ENCODE measurements at regions not wholly inside any gene's neighbourhood (a gene's known extent, or its start where the extent isn't known, plus 50 kb on each side); places are given as distances from the start of the nearest gene placed in this dataset.

GRCh38 chr17:53996890-53997289 lies 174.2 kb downstream of the KIF2B start:
- Histone ChIP-seq H3K9me3 (ENCODE audit: control insufficient read depth, insufficient read depth, low read depth, low read length) (no peaks in the 10 kb centered on the region), H3K36me3 (ENCODE audit: control insufficient read depth, insufficient read depth, low read length) (no peaks in the 10 kb centered on the region), H3K27ac (ENCODE audit: low read depth, low read length) (no peak overlapping the region), H3K4me3 (ENCODE audit: low read depth, low read length) (no peak overlapping the region), H3K4me1 (ENCODE audit: control insufficient read depth, insufficient read depth, low read length) (no peaks in the 10 kb centered on the region), H3K9ac (ENCODE audit: low read length) (no peak overlapping the region), H3K27me3 (ENCODE audit: control insufficient read depth, insufficient read depth, low read length) (no peaks in the 10 kb centered on the region)

- no peaks in the 10 kb centered on the region for H3K4me1 ChIP-seq (ENCODE audit: control insufficient read depth, insufficient read depth, low read length)
- H3K36me3 ChIP-seq (ENCODE audit: control insufficient read depth, insufficient read depth, low read length): no peaks in the 10 kb centered on the region
- H3K27me3 ChIP-seq (ENCODE audit: control insufficient read depth, insufficient read depth, low read length): no peaks in the 10 kb centered on the region
- no peak overlapping the region for H3K4me3 ChIP-seq (ENCODE audit: low read depth, low read length)
- H3K27ac ChIP-seq (ENCODE audit: low read depth, low read length): no peak overlapping the region
- H3K9ac ChIP-seq (ENCODE audit: low read length): no peak overlapping the region
- H3K9me3 ChIP-seq (ENCODE audit: control insufficient read depth, insufficient read depth, low read depth, low read length): no peaks in the 10 kb centered on the region
Observed at GRCh38 chr17:54007855-54008254, 185.1 kb downstream of the KIF2B start.

GRCh38 chr17:54009502-54009901 lies 186.8 kb downstream of the KIF2B start:
- Histone ChIP-seq H3K9ac (ENCODE audit: low read length) (no peak overlapping the region), H3K36me3 (ENCODE audit: control insufficient read depth, insufficient read depth, low read length) (no peaks in the 10 kb centered on the region), H3K4me1 (ENCODE audit: control insufficient read depth, insufficient read depth, low read length) (no peaks in the 10 kb centered on the region), H3K9me3 (ENCODE audit: control insufficient read depth, insufficient read depth, low read depth, low read length) (no peaks in the 10 kb centered on the region), H3K4me3 (ENCODE audit: low read depth, low read length) (no peak overlapping the region), H3K27ac (ENCODE audit: low read depth, low read length) (no peak overlapping the region), H3K27me3 (ENCODE audit: control insufficient read depth, insufficient read depth, low read length) (no peaks in the 10 kb centered on the region)

- Histone ChIP-seq H3K9ac (ENCODE audit: low read length) (no peak overlapping the region), H3K4me3 (ENCODE audit: low read depth, low read length) (no peak overlapping the region), H3K36me3 (ENCODE audit: control insufficient read depth, insufficient read depth, low read length) (no peaks in the 10 kb centered on the region), H3K27me3 (ENCODE audit: control insufficient read depth, insufficient read depth, low read length) (no peaks in the 10 kb centered on the region), H3K4me1 (ENCODE audit: control insufficient read depth, insufficient read depth, low read length) (no peaks in the 10 kb centered on the region), H3K27ac (ENCODE audit: low read depth, low read length) (no peak overlapping the region), H3K9me3 (ENCODE audit: control insufficient read depth, insufficient read depth, low read depth, low read length) (no peaks in the 10 kb centered on the region)
Observed at GRCh38 chr17:54013072-54013471, 190.3 kb downstream of the KIF2B start.

- Histone ChIP-seq H3K9me3 (ENCODE audit: control insufficient read depth, insufficient read depth, low read depth, low read length) (no peaks in the 10 kb centered on the region), H3K27ac (ENCODE audit: low read depth, low read length) (no peak overlapping the region), H3K4me1 (ENCODE audit: control insufficient read depth, insufficient read depth, low read length) (no peaks in the 10 kb centered on the region), H3K27me3 (ENCODE audit: control insufficient read depth, insufficient read depth, low read length) (no peaks in the 10 kb centered on the region), H3K36me3 (ENCODE audit: control insufficient read depth, insufficient read depth, low read length) (no peaks in the 10 kb centered on the region), H3K4me3 (ENCODE audit: low read depth, low read length) (no peak overlapping the region), H3K9ac (ENCODE audit: low read length) (no peak overlapping the region)
Observed at GRCh38 chr17:54015734-54016133, 193.0 kb downstream of the KIF2B start.

GRCh38 chr17:54021418-54021817 lies 198.7 kb downstream of the KIF2B start:
- H3K9ac ChIP-seq (ENCODE audit: low read length): no peak overlapping the region
- H3K9me3 ChIP-seq (ENCODE audit: control insufficient read depth, insufficient read depth, low read depth, low read length): no peaks in the 10 kb centered on the region
- no peaks in the 10 kb centered on the region for H3K4me1 ChIP-seq (ENCODE audit: control insufficient read depth, insufficient read depth, low read length)
- H3K27ac ChIP-seq (ENCODE audit: low read depth, low read length): no peak overlapping the region
- H3K36me3 ChIP-seq (ENCODE audit: control insufficient read depth, insufficient read depth, low read length): no peaks in the 10 kb centered on the region
- no peak overlapping the region for H3K4me3 ChIP-seq (ENCODE audit: low read depth, low read length)
- H3K27me3 ChIP-seq (ENCODE audit: control insufficient read depth, insufficient read depth, low read length): no peaks in the 10 kb centered on the region

GRCh38 chr17:54028986-54029580 lies 206.4 kb downstream of the KIF2B start:
- Histone ChIP-seq H3K9me3 (ENCODE audit: control insufficient read depth, insufficient read depth, low read depth, low read length) (no peaks in the 10 kb centered on the region), H3K4me1 (ENCODE audit: control insufficient read depth, insufficient read depth, low read length) (no peaks in the 10 kb centered on the region), H3K9ac (ENCODE audit: low read length) (no peak overlapping the region), H3K27ac (ENCODE audit: low read depth, low read length) (no peak overlapping the region), H3K4me3 (ENCODE audit: low read depth, low read length) (no peak overlapping the region), H3K36me3 (ENCODE audit: control insufficient read depth, insufficient read depth, low read length) (no peaks in the 10 kb centered on the region), H3K27me3 (ENCODE audit: control insufficient read depth, insufficient read depth, low read length) (no peaks in the 10 kb centered on the region)

- H3K27ac ChIP-seq (ENCODE audit: low read depth, low read length): no peak overlapping the region
Observed at GRCh38 chr17:54029986-54030385, 207.3 kb downstream of the KIF2B start.

GRCh38 chr17:54046570-54046969 lies 223.8 kb downstream of the KIF2B start:
- Histone ChIP-seq H3K9ac (ENCODE audit: low read length) (no peak overlapping the region), H3K4me1 (ENCODE audit: control insufficient read depth, insufficient read depth, low read length) (no peaks in the 10 kb centered on the region), H3K27me3 (ENCODE audit: control insufficient read depth, insufficient read depth, low read length) (no peaks in the 10 kb centered on the region), H3K27ac (ENCODE audit: low read depth, low read length) (no peak overlapping the region), H3K4me3 (ENCODE audit: low read depth, low read length) (no peak overlapping the region), H3K9me3 (ENCODE audit: control insufficient read depth, insufficient read depth, low read depth, low read length) (peaks cover 18% of the 10 kb centered on the region), H3K36me3 (ENCODE audit: control insufficient read depth, insufficient read depth, low read length) (no peaks in the 10 kb centered on the region)

More at GRCh38 chr17:54029986-54030385, 207.3 kb downstream of the KIF2B start:
- Histone ChIP-seq H3K9ac (ENCODE audit: low read length) (no peak overlapping the region), H3K36me3 (ENCODE audit: control insufficient read depth, insufficient read depth, low read length) (no peaks in the 10 kb centered on the region), H3K9me3 (ENCODE audit: control insufficient read depth, insufficient read depth, low read depth, low read length) (no peaks in the 10 kb centered on the region), H3K4me1 (ENCODE audit: control insufficient read depth, insufficient read depth, low read length) (no peaks in the 10 kb centered on the region), H3K4me3 (ENCODE audit: low read depth, low read length) (no peak overlapping the region), H3K27me3 (ENCODE audit: control insufficient read depth, insufficient read depth, low read length) (no peaks in the 10 kb centered on the region)

- Histone ChIP-seq H3K27ac (ENCODE audit: low read depth, low read length) (no peak overlapping the region), H3K27me3 (ENCODE audit: control insufficient read depth, insufficient read depth, low read length) (no peaks in the 10 kb centered on the region), H3K4me1 (ENCODE audit: control insufficient read depth, insufficient read depth, low read length) (no peaks in the 10 kb centered on the region), H3K36me3 (ENCODE audit: control insufficient read depth, insufficient read depth, low read length) (no peaks in the 10 kb centered on the region), H3K4me3 (ENCODE audit: low read depth, low read length) (no peak overlapping the region), H3K9me3 (ENCODE audit: control insufficient read depth, insufficient read depth, low read depth, low read length) (no peaks in the 10 kb centered on the region), H3K9ac (ENCODE audit: low read length) (no peak overlapping the region)
Observed at GRCh38 chr17:54063639-54064038, 240.9 kb downstream of the KIF2B start.

GRCh38 chr17:54085020-54085419 lies 262.3 kb downstream of the KIF2B start:
- Histone ChIP-seq H3K4me1 (ENCODE audit: control insufficient read depth, insufficient read depth, low read length) (peaks cover 9% of the 10 kb centered on the region), H3K4me3 (ENCODE audit: low read depth, low read length) (no peak overlapping the region), H3K9me3 (ENCODE audit: control insufficient read depth, insufficient read depth, low read depth, low read length) (no peaks in the 10 kb centered on the region), H3K9ac (ENCODE audit: low read length) (no peak overlapping the region), H3K27me3 (ENCODE audit: control insufficient read depth, insufficient read depth, low read length) (no peaks in the 10 kb centered on the region), H3K36me3 (ENCODE audit: control insufficient read depth, insufficient read depth, low read length) (no peaks in the 10 kb centered on the region), H3K27ac (ENCODE audit: low read depth, low read length) (no peak overlapping the region)

- Histone ChIP-seq H3K9ac (ENCODE audit: low read length) (no peak overlapping the region), H3K27ac (ENCODE audit: low read depth, low read length) (no peak overlapping the region), H3K9me3 (ENCODE audit: control insufficient read depth, insufficient read depth, low read depth, low read length) (no peaks in the 10 kb centered on the region), H3K27me3 (ENCODE audit: control insufficient read depth, insufficient read depth, low read length) (no peaks in the 10 kb centered on the region), H3K36me3 (ENCODE audit: control insufficient read depth, insufficient read depth, low read length) (no peaks in the 10 kb centered on the region), H3K4me1 (ENCODE audit: control insufficient read depth, insufficient read depth, low read length) (peaks cover 9% of the 10 kb centered on the region), H3K4me3 (ENCODE audit: low read depth, low read length) (no peak overlapping the region)
Observed at GRCh38 chr17:54085934-54086333, 263.2 kb downstream of the KIF2B start.
